OCI-LY7 (cell line): ENCODE measurements at regions not wholly inside any gene's neighbourhood (a gene's known extent, or its start where the extent isn't known, plus 50 kb on each side); places are given as distances from the start of the nearest gene placed in this dataset.

Experiments used
- BruUV-seq: library from RNA; stranded (reverse); fragments of 400-500 nt; replicated peaks from 2 replicates; lab custom pipeline; 2021; lab: Mats Ljungman, UMichigan
- CTCF ChIA-PET: fragments of 300-600 bp; sonication (Branson Sonifier 250); formaldehyde crosslinking; loops from one replicate; lab custom pipeline; 2022; ENCODE audit warnings: antibody characterized with exemption; ENCODE audit not compliant: unreplicated experiment; lab: Charles Lee
- POLR2A ChIA-PET: fragments of 300-600 bp; sonication (Branson Sonifier 250); formaldehyde crosslinking; loops from one replicate; lab custom pipeline; 2022; ENCODE audit warnings: antibody characterized with exemption; lab: Charles Lee
- DNase-seq: peaks from one replicate; pipeline ENCODE4 v3.0.0-alpha.2; 2015; ENCODE audit warnings: low spot score
- H2AFZ ChIP-seq: fragments of 200-600 bp; sonication (generic), shearing (Covaris generic); 2 replicates; pipeline ENCODE4 v1.6.1; 2014; ENCODE audit warnings: mild to moderate bottlenecking, antibody characterized with exemption, low read length, moderate library complexity
- H3K27ac ChIP-seq: fragments of 200-600 bp; sonication (generic); 2 replicates; pipeline ENCODE4 v1.5.1; 2014; ENCODE audit warnings: mixed run types, low read depth, mild to moderate bottlenecking, moderate library complexity, low read length, inconsistent platforms; ENCODE audit not compliant: poor library complexity, severe bottlenecking
- H3K36me3 ChIP-seq: fragments of 200-600 bp; sonication (generic); 2 replicates; pipeline ENCODE4 v1.6.1; 2014; ENCODE audit warnings: mild to moderate bottlenecking, antibody characterized with exemption, low read length, moderate library complexity, mixed read lengths; ENCODE audit not compliant: insufficient read depth
- H3K4me1 ChIP-seq: fragments of 200-600 bp; sonication (generic); 2 replicates; pipeline ENCODE4 v1.5.1; 2014; ENCODE audit warnings: mild to moderate bottlenecking, low read length; ENCODE audit not compliant: insufficient read depth, poor library complexity, severe bottlenecking
- H3K4me2 ChIP-seq: fragments of 200-600 bp; sonication (generic); 2 replicates; pipeline ENCODE4 v1.6.1; 2014; ENCODE audit warnings: mild to moderate bottlenecking, low read length
- H3K4me3 ChIP-seq: fragments of 200-600 bp; sonication (generic); 2 replicates; pipeline ENCODE4 v1.5.1; 2014; ENCODE audit warnings: mild to moderate bottlenecking, low read depth, low read length; ENCODE audit not compliant: poor library complexity, severe bottlenecking
- H3K79me2 ChIP-seq: fragments of 200-600 bp; sonication (generic); 2 replicates; pipeline ENCODE4 v1.6.1; 2016; ENCODE audit warnings: low read depth, mild to moderate bottlenecking, low read length, moderate library complexity, mixed read lengths; ENCODE audit not compliant: insufficient read depth
- H3K9me2 ChIP-seq: fragments of 200-600 bp; sonication (generic); 2 replicates; pipeline ENCODE4 v1.6.1; 2016; ENCODE audit warnings: mild to moderate bottlenecking, low read length, mixed read lengths; ENCODE audit not compliant: insufficient read depth
- H3K9me3 ChIP-seq: fragments of 200-600 bp; sonication (generic); 2 replicates; pipeline ENCODE4 v1.6.1; 2014; ENCODE audit warnings: mild to moderate bottlenecking, mixed run types, low read length, mixed read lengths
- H4K20me1 ChIP-seq: fragments of 200-600 bp; sonication (generic); 2 replicates; pipeline ENCODE4 v1.6.1; 2014; ENCODE audit warnings: mild to moderate bottlenecking, antibody characterized with exemption, low read length, moderate library complexity, mixed read lengths; ENCODE audit not compliant: insufficient read depth
- CTCF ChIP-seq: fragments of 200-600 bp; sonication (generic); conservative IDR thresholded peaks from 2 replicates; pipeline ENCODE4 v1.5.1; 2014; ENCODE audit warnings: mild to moderate bottlenecking, antibody characterized with exemption, low read length, moderate library complexity, mixed read lengths
- EZH2phosphoT487 ChIP-seq: fragments of 200-600 bp; sonication (generic); IDR thresholded peaks from 2 replicates; pipeline ENCODE4 v1.6.1; 2018; ENCODE audit warnings: low read depth, borderline replicate concordance, mild to moderate bottlenecking, mixed run types, antibody characterized with exemption, low read length, moderate library complexity, mixed read lengths
- intact Hi-C: fragments of 100-400 bp; cut with micrococcal nuclease; formaldehyde crosslinking; loops from one replicate; pipeline ENCODE4 v1.10.0; 2022; ENCODE audit not compliant: unreplicated experiment

GRCh38 chr2:4483050-4483449, 779.7 kb downstream of the DCDC2C start:
- no peaks in the 10 kb centered on the region for H3K4me1 ChIP-seq
- no TSS peak for BruUV-seq
- CTCF ChIA-PET = no interaction called here
- intact Hi-C loops = no loop called here
- no peak for TF ChIP-seq CTCF
- TF ChIP-seq EZH2phosphoT487 = no peak
- H3K4me3 ChIP-seq = no peak overlapping the region
- no peaks in the 10 kb centered on the region for H3K9me2 ChIP-seq
- H3K36me3 ChIP-seq = no peaks in the 10 kb centered on the region
- no peak for DNase-seq
- POLR2A ChIA-PET = no interaction called here
- no peaks in the 10 kb centered on the region for H3K9me3 ChIP-seq
- H2AFZ ChIP-seq = no peak overlapping the region
- H4K20me1 ChIP-seq = no peaks in the 10 kb centered on the region
- H3K27ac ChIP-seq = no peak overlapping the region
- no peaks in the 10 kb centered on the region for H3K79me2 ChIP-seq
- H3K4me2 ChIP-seq = no peak overlapping the region

GRCh38 chr2:4486971-4487370, 783.6 kb downstream of the DCDC2C start:
- Histone ChIP-seq H4K20me1 (no peaks in the 10 kb centered on the region), H3K79me2 (no peaks in the 10 kb centered on the region), H3K9me3 (no peaks in the 10 kb centered on the region), H3K4me1 (no peaks in the 10 kb centered on the region), H2AFZ (no peak overlapping the region), H3K4me3 (no peak overlapping the region), H3K9me2 (no peaks in the 10 kb centered on the region), H3K27ac (no peak overlapping the region), H3K36me3 (no peaks in the 10 kb centered on the region), H3K4me2 (no peak overlapping the region)
- no peak for TF ChIP-seq CTCF
- no peak for TF ChIP-seq EZH2phosphoT487
- ChIA-PET CTCF (no interaction called here), POLR2A (no interaction called here)
- BruUV-seq = no TSS peak
- intact Hi-C loops = no loop called here
- no peak for DNase-seq

GRCh38 chr2:4499316-4500030, 796.1 kb downstream of the DCDC2C start:
- POLR2A ChIA-PET = interaction anchor here (1.1 kb wide), 1 partner anchor 9 kb away, joined by 3 read pairs; no protein-coding TSS in a partner anchor
- no peak for DNase-seq
- H3K9me2 ChIP-seq = no peaks in the 10 kb centered on the region
- H4K20me1 ChIP-seq = no peaks in the 10 kb centered on the region
- H2AFZ ChIP-seq = no peak overlapping the region
- no peaks in the 10 kb centered on the region for H3K9me3 ChIP-seq
- H3K4me3 ChIP-seq = no peak overlapping the region
- no peaks in the 10 kb centered on the region for H3K36me3 ChIP-seq
- no peak overlapping the region for H3K4me2 ChIP-seq
- intact Hi-C loops = no loop called here
- BruUV-seq = no TSS peak
- H3K27ac ChIP-seq = no peak overlapping the region
- no peaks in the 10 kb centered on the region for H3K4me1 ChIP-seq
- CTCF ChIA-PET = no interaction called here
- H3K79me2 ChIP-seq = no peaks in the 10 kb centered on the region
- no peak for TF ChIP-seq EZH2phosphoT487
- TF ChIP-seq CTCF = no peak
